ENCODE measurements at regions not wholly inside any gene's neighbourhood (a gene's known extent, or its start where the extent isn't known, plus 50 kb on each side); places are given as distances from the start of the nearest gene placed in this dataset.

DNA sequence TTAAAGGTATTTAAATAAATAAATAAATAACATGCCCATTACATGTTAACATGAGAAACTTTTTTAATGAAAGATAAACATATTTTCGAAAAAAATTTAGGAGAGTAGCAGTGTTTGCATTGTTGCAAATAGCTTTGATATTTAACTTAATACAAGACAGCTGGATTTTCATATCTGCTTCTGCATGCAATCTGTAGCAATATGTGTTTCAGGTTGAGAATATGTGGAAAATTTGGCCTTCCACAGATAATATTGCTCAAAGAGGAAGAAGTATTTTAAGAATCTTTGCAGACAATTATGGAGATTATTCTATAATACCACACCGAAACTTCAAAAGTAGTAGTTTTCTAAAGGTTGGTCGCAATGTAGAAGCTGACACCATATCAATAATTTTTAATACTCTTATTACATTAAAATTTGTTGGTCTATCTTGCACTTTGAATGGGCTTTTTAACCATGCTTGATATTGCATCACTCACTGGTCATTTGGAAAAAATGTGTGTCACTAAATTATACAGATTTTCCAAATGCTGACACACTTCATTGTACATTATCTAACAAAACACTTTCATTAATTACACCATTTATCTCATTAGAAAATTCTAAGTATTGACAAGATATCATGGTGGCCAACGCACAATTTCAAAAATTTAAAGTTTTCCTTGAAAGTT, 229.8 kb upstream of the HDAC9 start:
- 86 to 89% (median 87%) methylated on average over 4 of the region's 4 CpGs for WGBS, 4 donors
- H3K9me3 ChIP-seq (replicated peaks in 1 of 3): peaks cover 0 to 8% (median 0%) of the 10 kb centered on the region in 3 donors
- no peaks in the 10 kb centered on the region for H3K27me3 ChIP-seq
- no peak overlapping the region for H3K4me3 ChIP-seq
- H3K4me1 ChIP-seq (replicated peaks in 1 of 2): no peaks in the 10 kb centered on the region
- no peaks in the 10 kb centered on the region for H3K36me3 ChIP-seq (replicated peaks in 1 of 2)
- no peak overlapping the region for H3K27ac ChIP-seq
- DNase-seq: no peak
- intact Hi-C loops (cut with DNase I): no loop called here
- no peak for TF ChIP-seq POLR2A (IDR thresholded peaks at IDR 0.05)

GRCh38 chr7:18268571-18268970, 227.0 kb upstream of the HDAC9 start:
- Histone ChIP-seq H3K9me3 (replicated peaks in 1 of 3) (no peaks in the 10 kb centered on the region), H3K4me3 (no peak overlapping the region), H3K4me1 (replicated peaks in 1 of 2) (no peaks in the 10 kb centered on the region), H3K36me3 (replicated peaks in 1 of 2) (no peaks in the 10 kb centered on the region), H3K27me3 (no peaks in the 10 kb centered on the region), H3K27ac (no peak overlapping the region)
- TF ChIP-seq POLR2A (IDR thresholded peaks at IDR 0.05): no peak
- no peak for TF ChIP-seq CTCF (IDR thresholded peaks at IDR 0.05)
- intact Hi-C loops (cut with DNase I): no loop called here
- no peak for DNase-seq

DNA sequence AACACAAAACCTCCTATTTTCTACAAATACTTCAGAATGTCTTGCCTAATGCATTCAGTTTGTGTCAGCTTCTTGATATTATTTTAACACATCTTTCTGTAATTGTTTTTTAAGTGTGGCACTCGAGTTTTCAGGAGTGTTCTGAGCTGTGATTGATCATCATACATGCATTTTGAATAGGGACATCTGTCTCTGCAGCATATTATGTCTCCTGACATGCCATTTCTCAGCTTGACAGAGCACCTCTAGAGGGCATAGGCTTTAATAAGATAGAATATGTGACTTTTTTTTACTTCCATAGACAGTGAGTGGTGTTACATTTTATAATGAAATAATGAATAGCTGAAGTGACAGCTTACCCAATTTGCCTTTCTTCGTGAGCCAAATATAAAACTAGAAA, 219.2 kb upstream of the HDAC9 start:
- H3K9me3 ChIP-seq (replicated peaks in 1 of 3): no peaks in the 10 kb centered on the region

DNA sequence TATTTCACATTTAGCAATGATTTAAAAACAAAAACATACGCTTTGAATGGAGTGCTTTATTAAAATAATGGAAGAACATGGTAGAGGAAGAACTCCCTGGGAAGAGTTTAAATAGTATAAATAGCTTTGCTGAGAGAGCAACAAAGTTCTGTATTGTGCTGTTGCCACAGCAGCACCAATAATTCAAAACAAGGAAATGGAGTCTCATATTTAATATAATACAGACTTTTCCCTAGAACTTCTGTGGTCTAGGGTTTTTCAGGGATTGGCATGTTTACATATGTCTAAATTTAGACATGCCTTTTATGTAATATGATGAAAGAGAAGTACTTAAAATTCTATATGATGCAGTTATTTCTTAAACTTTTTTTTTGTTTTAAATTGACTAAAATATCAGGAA, 217.2 kb upstream of the HDAC9 start:
- 38 to 62% (median 55%) methylated on average over 1 of the region's 1 CpG for WGBS, 4 donors
- Histone ChIP-seq H3K9me3 (replicated peaks in 1 of 3) (no peaks in the 10 kb centered on the region), H3K27ac (no peak overlapping the region), H3K4me3 (no peak overlapping the region), H3K27me3 (no peaks in the 10 kb centered on the region), H3K36me3 (replicated peaks in 1 of 2) (no peaks in the 10 kb centered on the region), H3K4me1 (replicated peaks in 1 of 2) (no peaks in the 10 kb centered on the region)
- TF ChIP-seq POLR2A (IDR thresholded peaks at IDR 0.05) (no peak), CTCF (IDR thresholded peaks at IDR 0.05) (no peak)
- intact Hi-C loops (cut with DNase I): no loop called here
- no peak for DNase-seq

More for the DNA sequence above, 219.2 kb upstream of the HDAC9 start:
- H3K36me3 ChIP-seq (replicated peaks in 1 of 2): no peaks in the 10 kb centered on the region
- DNase-seq: no peak
- H3K4me3 ChIP-seq: no peak overlapping the region
- intact Hi-C loops (cut with DNase I): no loop called here
- TF ChIP-seq CTCF (IDR thresholded peaks at IDR 0.05) (no peak), POLR2A (IDR thresholded peaks at IDR 0.05) (no peak)
- 55 to 69% (median 60%) methylated on average over 2 of the region's 2 CpGs for whole genome bisulfite sequencing, 4 donors
- H3K27me3 ChIP-seq: no peaks in the 10 kb centered on the region
- no peak overlapping the region for H3K27ac ChIP-seq
- no peaks in the 10 kb centered on the region for H3K4me1 ChIP-seq (replicated peaks in 1 of 2)

DNA sequence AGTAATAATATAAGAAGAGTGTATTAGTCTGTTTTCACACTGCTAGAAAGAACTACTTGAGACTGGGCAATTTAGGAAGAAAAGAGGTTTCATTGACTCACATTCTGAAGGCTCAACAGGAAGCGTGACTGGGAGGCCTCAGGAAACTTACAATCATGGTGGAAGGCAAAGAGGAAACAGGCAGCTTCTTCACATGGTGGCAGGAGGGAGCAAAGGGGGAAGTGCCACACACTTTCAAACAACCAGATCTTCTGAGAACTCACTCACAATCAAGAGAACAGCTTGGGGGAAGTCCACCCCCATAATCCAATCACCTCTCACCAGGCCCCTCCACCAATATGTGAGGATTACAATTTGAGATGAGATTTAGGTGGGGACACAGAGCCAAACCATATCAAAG, 212.5 kb upstream of the HDAC9 start:
- H3K4me3 ChIP-seq: no peak overlapping the region
- WGBS, 4 donors: 0% methylated on average over 1 of the region's 1 CpG
- H3K4me1 ChIP-seq (replicated peaks in 1 of 2): no peaks in the 10 kb centered on the region
- DNase-seq: no peak
- no peak overlapping the region for H3K27ac ChIP-seq
- TF ChIP-seq CTCF (IDR thresholded peaks at IDR 0.05) (no peak), POLR2A (IDR thresholded peaks at IDR 0.05) (no peak)
- no peaks in the 10 kb centered on the region for H3K36me3 ChIP-seq (replicated peaks in 1 of 2)
- H3K27me3 ChIP-seq: no peaks in the 10 kb centered on the region
- no peaks in the 10 kb centered on the region for H3K9me3 ChIP-seq (replicated peaks in 1 of 3)
- intact Hi-C loops (cut with DNase I): no loop called here
